GM12878 (cell line): ENCODE measurements at regions not wholly inside any gene's neighbourhood (a gene's known extent, or its start where the extent isn't known, plus 50 kb on each side); places are given as distances from the start of the nearest gene placed in this dataset.

ENCODE experiments used
- ATAC-seq: fragments of 200-7000 bp; cut with Tn5 transposase; 3 replicates; pipeline ENCODE4 v1.9.1; 2020; ENCODE audit warnings: mild to moderate bottlenecking, moderate library complexity
- BruUV-seq: library from RNA; stranded (reverse); fragments of 400-500 nt; replicated peaks from 2 replicates; lab custom pipeline; 2021; lab: Mats Ljungman, UMichigan
- CTCF ChIA-PET: fragments of 300-600 bp; sonication (Branson Sonifier 250); formaldehyde crosslinking; extraction: SDS; loops from one replicate; lab custom pipeline; 2021; ENCODE audit warnings: inconsistent platforms; lab: Yijun Ruan, JAX
- POLR2A ChIA-PET: fragments of 350-600 bp; formaldehyde crosslinking; extraction: SDS; loops from one replicate; lab custom pipeline; 2021; ENCODE audit warnings: inconsistent platforms; lab: Charles Lee
- RAD21 ChIA-PET: fragments of 300-600 bp; sonication (Branson Sonifier 250); formaldehyde crosslinking; loops from one replicate; lab custom pipeline; 2023; ENCODE audit warnings: antibody characterized with exemption; ENCODE audit not compliant: unreplicated experiment; lab: Charles Lee
- SMC1A ChIA-PET: fragments of 300-600 bp; sonication (Branson Sonifier 250); formaldehyde crosslinking; loops from one replicate; lab custom pipeline; 2023; ENCODE audit not compliant: unreplicated experiment, uncharacterized antibody; lab: Charles Lee
- DNase-seq: peaks from one replicate; pipeline ENCODE4 v3.0.0-alpha.2; 2011; ENCODE audit warnings: low read depth, low spot score
- FAIRE-seq: peaks from 3 replicates; lab custom pipeline; 2011; peaks lifted over from hg19 to GRCh38; lab: Jason Lieb, UNC
- H2AFZ ChIP-seq: 2 replicates; pipeline ENCODE4 v1.6.0; 2011; ENCODE audit warnings: low read depth, low read length, control low read depth; ENCODE audit not compliant: control insufficient read depth
- H3K27ac ChIP-seq: 2 replicates; pipeline ENCODE4 v1.5.1; 2011; ENCODE audit warnings: control low read depth; ENCODE audit not compliant: control insufficient read depth, insufficient read depth
- H3K27me3 ChIP-seq, 2 experiments: replicated peaks in 1 of 2; 2 replicates each; pipeline versions ENCODE4 v1.6.0 to v1.6.1; 2011; ENCODE audit warnings: low read length in 1 of 2; ENCODE audit not compliant: control insufficient read depth in 2 of 2, insufficient read depth in 2 of 2
- H3K36me3 ChIP-seq, 2 experiments: 2 replicates each; pipeline ENCODE4 v1.5.1; 2011; ENCODE audit warnings: low read length in 1 of 2; ENCODE audit not compliant: control insufficient read depth in 2 of 2, insufficient read depth in 2 of 2
- H3K4me1 ChIP-seq: 2 replicates; pipeline ENCODE4 v1.6.1; 2011; ENCODE audit warnings: mild to moderate bottlenecking, low read length, moderate library complexity, mixed read lengths; ENCODE audit not compliant: control insufficient read depth, insufficient read depth
- H3K4me2 ChIP-seq: 2 replicates; pipeline ENCODE4 v1.6.0; 2011; ENCODE audit warnings: control low read depth; ENCODE audit not compliant: control insufficient read depth, insufficient read depth
- H3K4me3 ChIP-seq: fragments of 200-600 bp; sonication (generic); 2 replicates; pipeline ENCODE4 v1.5.1; 2016
- H3K79me2 ChIP-seq: 2 replicates; pipeline ENCODE4 v1.6.0; 2011; ENCODE audit warnings: low read length; ENCODE audit not compliant: control insufficient read depth, insufficient read depth
- H3K9ac ChIP-seq: 2 replicates; pipeline ENCODE4 v1.8.0; 2011; ENCODE audit warnings: low read length, control low read depth, mixed read lengths; ENCODE audit not compliant: control insufficient read depth, insufficient read depth
- H3K9me3 ChIP-seq: replicated peaks from 3 replicates; pipeline ENCODE4 v1.5.1; 2011; ENCODE audit warnings: mild to moderate bottlenecking, low read length; ENCODE audit not compliant: control insufficient read depth, insufficient read depth
- H4K20me1 ChIP-seq: 2 replicates; pipeline ENCODE4 v1.6.0; 2011; ENCODE audit not compliant: control insufficient read depth, insufficient read depth
- BMI1 ChIP-seq: fragments of 450-650 bp; IDR thresholded peaks from 2 replicates; pipeline ENCODE4 v1.6.1; 2016; ENCODE audit warnings: mild to moderate bottlenecking, moderate library complexity, borderline replicate concordance
- ELK1 ChIP-seq: IDR thresholded peaks from 2 replicates; pipeline ENCODE4 v1.6.1; 2012; ENCODE audit warnings: low read depth, low read length, improper control_type of control experiment
- HSF1 ChIP-seq: fragments of 150-350 bp; IDR thresholded peaks from 2 replicates; pipeline ENCODE4 v1.6.1; 2014; ENCODE audit warnings: mild to moderate bottlenecking, low read depth, low read length
- IRF4 ChIP-seq: IDR thresholded peaks from 2 replicates; pipeline ENCODE4 v1.6.1; 2011; ENCODE audit warnings: low read depth, low read length
- MAX ChIP-seq: IDR thresholded peaks from 2 replicates; pipeline ENCODE4 v1.6.1; 2012; ENCODE audit warnings: low read depth, low read length, improper control_type of control experiment
- NBN ChIP-seq: fragments of 450-650 bp; IDR thresholded peaks from 2 replicates; pipeline ENCODE4 v1.6.1; 2016
- PKNOX1 ChIP-seq: fragments of 450-650 bp; IDR thresholded peaks from 2 replicates; pipeline ENCODE4 v1.6.1; 2016; ENCODE audit warnings: mild to moderate bottlenecking
- RAD51 ChIP-seq: fragments of 450-650 bp; IDR thresholded peaks from 2 replicates; pipeline ENCODE4 v1.6.1; 2016; ENCODE audit warnings: moderate library complexity, mild to moderate bottlenecking, inconsistent platforms
- RBBP5 ChIP-seq: fragments of 200-600 bp; sonication (generic); conservative IDR thresholded peaks from 2 replicates; pipeline ENCODE4 v1.6.1; 2016
- SMAD5 ChIP-seq: IDR thresholded peaks from 2 replicates; pipeline ENCODE4 v1.6.1; 2016; ENCODE audit warnings: antibody characterized with exemption, low read depth
- SPI1 ChIP-seq: IDR thresholded peaks from 2 replicates; pipeline ENCODE4 v1.6.1; 2011; ENCODE audit warnings: low read depth, mild to moderate bottlenecking, low read length, moderate library complexity, borderline replicate concordance; ENCODE audit not compliant: insufficient read depth
- TCF7 ChIP-seq: IDR thresholded peaks from 2 replicates; pipeline ENCODE4 v1.6.1; 2014; ENCODE audit warnings: antibody characterized with exemption, borderline replicate concordance
- WGBS: methylation state at CpG from one replicate; pipeline ENCODE4 v1.1.6; 2016; ENCODE audit warnings: low lambda C conversion rate; ENCODE audit not compliant: insufficient replicate concordance, insufficient coverage; ENCODE audit errors: missing lambda C conversion rate; 5-methylcytosine and 5-hydroxymethylcytosine counted together
- in situ Hi-C: fragments of 300-500 bp; cut with MboI; formaldehyde crosslinking; loops from 9 replicates; pipeline ENCODE4 v1.14.3; 2018; ENCODE audit warnings: mixed read lengths
- intact Hi-C: fragments of 100-400 bp; cut with micrococcal nuclease; formaldehyde crosslinking; loops from one replicate; pipeline ENCODE4 v1.14.2; 2022; ENCODE audit not compliant: unreplicated experiment

GRCh38 chr3:22981166-22981565, 222.0 kb upstream of the UBE2E2 start (continued):
- TF ChIP-seq MAX (no peak), HSF1 (no peak)

- no peak overlapping the region for H3K4me2 ChIP-seq
- no peak overlapping the region for H3K27ac ChIP-seq
- ATAC-seq (no peak), DNase-seq (no peak), FAIRE-seq (no peak)
- no peaks in the 10 kb centered on the region for H3K79me2 ChIP-seq
- no TSS peak for BruUV-seq
- WGBS = 47% methylated on average over 2 of the region's 2 CpGs
- no peaks in the 10 kb centered on the region for H3K36me3 ChIP-seq
- SMC1A ChIA-PET = no interaction called here
- TF ChIP-seq RBBP5 = no peak
- TF ChIP-seq ELK1 = no peak
- TF ChIP-seq BMI1 = no peak
- TF ChIP-seq SPI1 = no peak
- no peak for TF ChIP-seq SMAD5
- TF ChIP-seq PKNOX1 = no peak
- no peak for TF ChIP-seq NBN
- no peak for TF ChIP-seq TCF7
- no peak for TF ChIP-seq RAD51
- no peak for TF ChIP-seq IRF4
- H3K9me3 ChIP-seq = no peaks in the 10 kb centered on the region; the same call in 2 of the 3 replicates
- no peaks in the 10 kb centered on the region; a peak in 1 of 4 replicates for H3K27me3 ChIP-seq
- H2AFZ ChIP-seq = no peak overlapping the region
- no peaks in the 10 kb centered on the region for H3K4me1 ChIP-seq
- no peak overlapping the region for H3K4me3 ChIP-seq
- RAD21 ChIA-PET = no interaction called here
- CTCF ChIA-PET = no interaction called here
- no peaks in the 10 kb centered on the region for H4K20me1 ChIP-seq
- intact Hi-C loops = no loop called here
- no peak overlapping the region for H3K9ac ChIP-seq
- in situ Hi-C loops = no loop called here
- POLR2A ChIA-PET = no interaction called here
Measured at GRCh38 chr3:22981861-22982260, 221.3 kb upstream of the UBE2E2 start.
